Stimulated activated CD8-positive, alpha-beta memory T cell treated with anti-CD3 and anti-CD28 coated beads, Interleukin-15, amount 100 ng/mL, for 1 hour (primary cell): ENCODE measurements at regions not wholly inside any gene's neighbourhood (a gene's known extent, or its start where the extent isn't known, plus 50 kb on each side); places are given as distances from the start of the nearest gene placed in this dataset.

Source experiments
- DNase-seq: peaks from one replicate; pipeline ENCODE4 v3.0.0-alpha.2; 2020; ENCODE audit warnings: low read depth

- DNase-seq, result no peak
Observed at GRCh38 chr6:169906004-169906687, 154.7 kb downstream of the ERMARD start.

GRCh38 chr6:169905041-169905807 lies 153.8 kb downstream of the ERMARD start:
- no peak for DNase-seq

- DNase-seq, result no peak
Observed at GRCh38 chr6:169904051-169904922, 152.9 kb downstream of the ERMARD start.

DNA sequence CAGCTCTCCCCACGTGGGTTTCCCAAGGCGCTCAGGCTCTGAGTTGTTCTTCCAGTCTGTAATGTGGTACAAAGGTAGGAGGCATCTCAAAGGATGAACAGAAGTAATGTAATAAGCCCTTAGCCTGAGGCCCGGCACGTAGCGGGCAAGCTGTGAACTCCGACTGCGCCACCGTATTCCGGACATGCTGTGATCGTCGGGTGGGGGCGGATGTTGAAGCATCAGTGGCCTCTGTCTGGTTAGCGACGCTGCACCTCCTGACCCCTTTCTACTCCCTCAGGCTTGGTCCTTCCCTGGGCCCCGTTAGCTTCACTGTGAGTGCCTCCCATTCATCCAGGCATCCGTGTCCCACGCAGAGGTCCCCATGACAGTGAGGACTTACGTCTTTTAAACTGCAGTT lies 151.7 kb downstream of the ERMARD start:
- DNase-seq, result no peak

GRCh38 chr6:169902604-169903003 lies 151.2 kb downstream of the ERMARD start:
- no peak for DNase-seq

- DNase-seq, result no peak
Observed at GRCh38 chr6:169902070-169902469, 150.6 kb downstream of the ERMARD start.

DNA sequence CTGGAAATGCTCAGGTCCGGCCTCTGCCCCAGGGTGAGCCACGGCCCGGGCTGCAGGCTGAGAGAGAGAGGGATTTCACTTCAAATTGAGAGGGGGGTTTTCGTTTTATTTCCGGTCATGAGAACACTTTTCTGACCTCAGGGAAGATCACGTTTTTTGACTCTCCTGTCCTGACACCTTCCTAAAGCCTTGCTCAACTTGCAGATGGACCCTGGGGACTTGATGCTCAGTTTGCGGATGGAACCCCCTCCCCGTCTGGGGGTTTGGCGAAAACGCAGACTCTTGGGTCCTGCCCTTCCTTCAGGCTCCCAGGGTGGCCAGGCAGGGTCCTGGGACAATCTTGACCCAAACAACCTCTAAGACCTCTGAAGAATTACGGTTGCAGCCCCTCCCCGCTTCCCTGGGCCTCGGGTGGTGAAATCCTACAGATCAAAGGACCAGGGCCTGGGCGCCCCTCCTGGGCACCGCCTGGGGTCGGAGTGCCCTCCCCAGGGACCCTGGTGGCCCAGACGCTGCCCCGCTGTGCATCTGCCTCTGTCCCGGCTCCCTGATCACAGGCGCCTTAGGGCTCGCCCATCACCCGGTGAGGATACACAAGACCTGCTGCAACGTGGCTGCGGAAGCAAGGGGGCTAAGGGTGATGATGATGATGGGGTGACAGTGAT lies 148.2 kb downstream of the ERMARD start:
- no peak for DNase-seq

GRCh38 chr6:169898788-169899480 lies 147.5 kb downstream of the ERMARD start:
- no peak for DNase-seq

DNA sequence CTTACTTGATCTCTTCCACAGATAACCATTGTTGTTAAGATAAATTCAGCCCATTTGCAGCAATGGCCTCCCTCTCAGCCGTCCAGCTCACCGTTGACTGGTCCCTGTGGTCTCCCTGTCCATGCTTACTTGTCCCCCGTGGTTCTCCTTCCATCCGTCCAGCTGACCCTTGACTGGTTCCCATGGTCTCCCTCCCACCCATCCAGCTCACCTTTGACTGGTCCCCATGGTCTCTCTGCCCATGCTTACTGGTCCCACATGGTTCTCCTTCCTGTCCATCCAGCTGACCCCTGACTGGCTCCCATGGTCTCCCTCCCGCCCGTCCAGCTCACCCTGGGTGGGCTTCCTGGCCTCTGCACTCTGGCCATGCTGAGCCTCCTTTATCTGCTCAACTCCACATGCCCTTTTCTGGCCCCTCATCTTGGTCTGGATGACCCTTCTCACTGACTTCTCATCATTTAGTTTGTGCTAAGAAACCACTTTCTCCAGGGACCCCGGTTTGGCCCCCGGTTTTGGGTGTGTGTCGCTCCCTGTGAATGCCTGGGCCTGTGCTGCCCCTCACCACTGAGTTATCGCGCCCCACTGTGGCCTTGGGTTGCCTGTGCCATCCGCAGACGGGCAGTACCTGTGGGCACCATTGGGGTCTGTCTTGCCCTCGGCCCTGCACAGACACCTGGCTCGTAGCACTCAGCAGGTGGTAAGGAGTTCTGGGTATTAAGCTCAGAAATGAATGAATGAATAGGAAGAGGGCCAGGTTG lies 146.4 kb downstream of the ERMARD start:
- no peak for DNase-seq

GRCh38 chr6:169896826-169897456 lies 145.5 kb downstream of the ERMARD start:
- DNase-seq, result no peak

- no peak for DNase-seq
Observed at GRCh38 chr6:169895926-169896761, 144.7 kb downstream of the ERMARD start.

GRCh38 chr6:169895000-169895759 lies 143.8 kb downstream of the ERMARD start:
- DNase-seq, result no peak

DNA sequence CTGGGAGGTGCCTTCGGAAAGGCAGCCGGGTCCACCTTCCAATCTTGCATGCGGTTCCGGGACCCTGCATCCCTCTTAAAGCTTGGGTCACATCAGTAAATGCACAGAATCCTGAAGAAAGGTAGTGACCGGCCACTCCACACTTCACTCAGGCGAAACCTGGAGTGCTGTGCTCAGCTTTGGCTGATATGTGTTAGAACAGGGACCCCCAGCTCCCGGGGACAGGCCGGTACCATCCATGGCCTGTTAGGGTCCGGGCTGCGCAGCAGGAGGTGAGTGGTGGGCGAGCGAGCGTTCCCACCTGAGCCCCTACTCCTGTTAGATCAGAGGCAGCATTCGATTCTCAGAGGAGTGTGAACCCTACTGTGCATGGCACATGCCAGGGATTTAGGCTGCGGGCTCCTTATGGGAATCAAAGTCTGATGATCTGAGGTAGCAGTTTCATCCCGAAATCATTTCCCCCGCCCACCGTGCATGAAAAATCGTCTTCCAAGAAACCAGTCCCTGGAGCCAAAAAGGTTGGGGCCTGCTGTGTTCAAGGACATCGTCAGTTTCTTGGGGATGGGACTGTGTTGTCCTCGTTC lies 143.0 kb downstream of the ERMARD start:
- DNase-seq, result no peak

GRCh38 chr6:169893624-169894023 lies 142.2 kb downstream of the ERMARD start:
- no peak for DNase-seq

DNA sequence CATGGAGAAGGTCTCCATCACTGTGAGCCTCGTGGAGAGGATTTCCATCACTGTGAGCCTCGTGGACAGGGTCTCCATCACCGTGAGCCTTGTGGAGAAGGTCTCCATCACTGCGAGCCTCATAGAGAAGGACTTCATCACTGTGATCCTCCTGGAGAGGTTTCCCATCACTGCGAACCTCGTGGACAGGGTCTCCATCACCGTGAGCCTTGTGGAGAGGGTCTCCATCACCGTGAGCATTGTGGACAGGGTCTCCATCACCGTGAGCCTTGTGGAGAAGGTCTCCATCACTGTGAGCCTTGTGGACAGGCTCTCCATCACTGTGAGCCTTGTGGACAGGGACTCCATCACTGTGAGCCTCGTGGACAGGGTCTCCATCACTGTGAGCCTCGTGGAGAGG lies 140.4 kb downstream of the ERMARD start:
- no peak for DNase-seq

DNA sequence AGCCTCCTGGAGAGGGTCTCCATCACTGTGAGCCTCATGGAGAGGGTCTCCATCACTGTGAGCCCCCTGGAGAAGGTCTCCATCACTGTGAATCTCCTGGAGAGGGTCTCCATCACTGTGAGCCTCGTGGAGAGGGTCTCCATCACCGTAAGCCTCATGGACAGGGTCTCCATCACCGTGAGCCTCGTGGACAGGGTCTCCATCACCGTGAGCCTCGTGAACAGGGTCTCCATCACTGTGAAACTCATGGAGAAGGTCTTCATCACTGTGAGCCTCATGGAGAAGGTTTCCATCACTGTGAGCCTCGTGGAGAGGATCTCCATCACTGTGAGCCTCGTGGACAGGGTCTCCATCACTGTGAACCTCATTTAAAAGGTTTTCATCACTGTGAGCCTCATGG lies 140.0 kb downstream of the ERMARD start:
- DNase-seq, result no peak

- DNase-seq, result no peak
Observed at GRCh38 chr6:169890901-169891300, 139.5 kb downstream of the ERMARD start.

DNA sequence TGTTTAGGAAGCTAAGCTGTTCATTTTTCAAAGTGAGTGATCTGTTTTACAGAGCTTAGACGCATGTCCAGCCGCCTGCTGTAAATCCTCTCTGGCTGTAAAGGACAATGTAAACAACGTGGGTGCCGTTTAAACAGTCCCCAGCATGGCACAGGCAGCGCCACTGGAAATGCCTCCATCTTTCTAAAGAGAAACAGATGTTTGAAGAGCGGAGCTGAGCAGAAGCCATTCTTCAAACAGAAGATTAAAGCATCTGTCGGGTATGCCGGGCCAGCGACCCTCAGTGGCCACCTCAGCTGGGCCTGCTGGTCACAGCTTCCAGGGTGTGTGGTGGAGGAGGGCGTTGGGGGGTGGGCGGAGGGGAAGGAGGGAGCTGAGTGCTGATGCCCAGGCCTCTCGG lies 138.6 kb downstream of the ERMARD start:
- no peak for DNase-seq
